ENCODE measurements at regions not wholly inside any gene's neighbourhood (a gene's known extent, or its start where the extent isn't known, plus 50 kb on each side); places are given as distances from the start of the nearest gene placed in this dataset.

GRCh38 chr14:78016532-78016931, 153.6 kb upstream of the NRXN3 start:
- no peaks in the 10 kb centered on the region for H3K36me3 ChIP-seq
- no peak for ATAC-seq
- WGBS, 2 donors (ENCODE audit: low coverage in 1 of 2) = 45 to 53% methylated on average over 2 of the region's 2 CpGs
- no peaks in the 10 kb centered on the region for H3K4me1 ChIP-seq
- peaks cover 8% of the 10 kb centered on the region for H3K27me3 ChIP-seq
- H3K4me3 ChIP-seq = no peak overlapping the region
- TF ChIP-seq EP300 (IDR thresholded peaks at IDR 0.05) (no peak), CTCF (IDR thresholded peaks at IDR 0.05) (no peak), POLR2A (IDR thresholded peaks at IDR 0.05) (no peak), POLR2AphosphoS5 (IDR thresholded peaks at IDR 0.05) (no peak)
- no peak overlapping the region for H3K27ac ChIP-seq
- no peaks in the 10 kb centered on the region for H3K9me3 ChIP-seq

- Histone ChIP-seq H3K4me3 (no peak overlapping the region), H3K9me3 (no peaks in the 10 kb centered on the region), H3K27me3 (peaks cover 8% of the 10 kb centered on the region), H3K27ac (no peak overlapping the region), H3K4me1 (no peaks in the 10 kb centered on the region), H3K36me3 (no peaks in the 10 kb centered on the region)
- no peak for ATAC-seq
- WGBS, 2 donors (ENCODE audit: low coverage in 1 of 2) = 43 to 58% methylated on average over 2 of the region's 2 CpGs
- no peak for TF ChIP-seq POLR2A (IDR thresholded peaks at IDR 0.05)
- TF ChIP-seq CTCF (IDR thresholded peaks at IDR 0.05) = no peak
- no peak for TF ChIP-seq POLR2AphosphoS5 (IDR thresholded peaks at IDR 0.05)
- TF ChIP-seq EP300 (IDR thresholded peaks at IDR 0.05) = no peak
Measured at GRCh38 chr14:78018283-78018682, 151.9 kb upstream of the NRXN3 start.

GRCh38 chr14:78022059-78022458, 148.1 kb upstream of the NRXN3 start:
- no peaks in the 10 kb centered on the region for H3K36me3 ChIP-seq
- no peaks in the 10 kb centered on the region for H3K4me1 ChIP-seq
- no peak overlapping the region for H3K4me3 ChIP-seq
- no peak for ATAC-seq
- no peak overlapping the region for H3K27ac ChIP-seq
- peaks cover 5% of the 10 kb centered on the region for H3K27me3 ChIP-seq
- peak in 1 of 4 experiments; percentile 28 for TF ChIP-seq CTCF (IDR thresholded peaks at IDR 0.05)
- TF ChIP-seq EP300 (IDR thresholded peaks at IDR 0.05) = no peak
- no peaks in the 10 kb centered on the region for H3K9me3 ChIP-seq
- WGBS, 2 donors (ENCODE audit: low coverage in 1 of 2) = 27 to 60% methylated on average over 1 to 5 of the region's 5 CpGs

GRCh38 chr14:78023112-78023511, 147.1 kb upstream of the NRXN3 start:
- WGBS, 2 donors (ENCODE audit: low coverage in 1 of 2) = 64 to 67% methylated on average over 2 of the region's 2 CpGs
- TF ChIP-seq POLR2AphosphoS5 (IDR thresholded peaks at IDR 0.05) (no peak), CTCF (IDR thresholded peaks at IDR 0.05) (no peak), POLR2A (IDR thresholded peaks at IDR 0.05) (no peak), EP300 (IDR thresholded peaks at IDR 0.05) (no peak)
- H3K27ac ChIP-seq = no peak overlapping the region
- H3K27me3 ChIP-seq = peaks cover 5% of the 10 kb centered on the region
- no peak overlapping the region for H3K4me3 ChIP-seq
- no peaks in the 10 kb centered on the region for H3K9me3 ChIP-seq
- H3K4me1 ChIP-seq = no peaks in the 10 kb centered on the region
- no peaks in the 10 kb centered on the region for H3K36me3 ChIP-seq
- ATAC-seq = no peak

GRCh38 chr14:78028471-78028870, 141.7 kb upstream of the NRXN3 start:
- no peak for ATAC-seq
- H3K4me3 ChIP-seq = no peak overlapping the region
- no peak overlapping the region for H3K27ac ChIP-seq
- no peak for TF ChIP-seq EP300 (IDR thresholded peaks at IDR 0.05)
- TF ChIP-seq POLR2AphosphoS5 (IDR thresholded peaks at IDR 0.05) = no peak
- TF ChIP-seq CTCF (IDR thresholded peaks at IDR 0.05) = no peak
- TF ChIP-seq POLR2A (IDR thresholded peaks at IDR 0.05) = no peak
- H3K4me1 ChIP-seq = no peaks in the 10 kb centered on the region
- peaks cover 31% of the 10 kb centered on the region for H3K27me3 ChIP-seq
- no peaks in the 10 kb centered on the region for H3K9me3 ChIP-seq
- H3K36me3 ChIP-seq = no peaks in the 10 kb centered on the region
- WGBS, 2 donors (ENCODE audit: low coverage in 1 of 2) = 40 to 43% methylated on average over 1 of the region's 1 CpG
